HFF-Myc (cell line): ENCODE measurements at regions not wholly inside any gene's neighbourhood (a gene's known extent, or its start where the extent isn't known, plus 50 kb on each side); places are given as distances from the start of the nearest gene placed in this dataset.

Experiments
- DNase-seq: peaks from one replicate; pipeline ENCODE4 v3.0.0-alpha.2; 2011; ENCODE audit warnings: low read depth; ENCODE audit errors: extremely low read depth
- H3K4me3 ChIP-seq: replicated peaks from 2 replicates; pipeline ENCODE4 v1.5.1; 2011; ENCODE audit warnings: low read depth, mild to moderate bottlenecking, control low read depth, low read length
- TF ChIP-seq, protein P1 (sequence below): IDR thresholded peaks from 2 replicates; pipeline ENCODE4 v1.5.1; 2012; ENCODE audit warnings: mild to moderate bottlenecking, low read depth, low read length, control low read depth; ENCODE audit errors: missing control alignments

DNA sequence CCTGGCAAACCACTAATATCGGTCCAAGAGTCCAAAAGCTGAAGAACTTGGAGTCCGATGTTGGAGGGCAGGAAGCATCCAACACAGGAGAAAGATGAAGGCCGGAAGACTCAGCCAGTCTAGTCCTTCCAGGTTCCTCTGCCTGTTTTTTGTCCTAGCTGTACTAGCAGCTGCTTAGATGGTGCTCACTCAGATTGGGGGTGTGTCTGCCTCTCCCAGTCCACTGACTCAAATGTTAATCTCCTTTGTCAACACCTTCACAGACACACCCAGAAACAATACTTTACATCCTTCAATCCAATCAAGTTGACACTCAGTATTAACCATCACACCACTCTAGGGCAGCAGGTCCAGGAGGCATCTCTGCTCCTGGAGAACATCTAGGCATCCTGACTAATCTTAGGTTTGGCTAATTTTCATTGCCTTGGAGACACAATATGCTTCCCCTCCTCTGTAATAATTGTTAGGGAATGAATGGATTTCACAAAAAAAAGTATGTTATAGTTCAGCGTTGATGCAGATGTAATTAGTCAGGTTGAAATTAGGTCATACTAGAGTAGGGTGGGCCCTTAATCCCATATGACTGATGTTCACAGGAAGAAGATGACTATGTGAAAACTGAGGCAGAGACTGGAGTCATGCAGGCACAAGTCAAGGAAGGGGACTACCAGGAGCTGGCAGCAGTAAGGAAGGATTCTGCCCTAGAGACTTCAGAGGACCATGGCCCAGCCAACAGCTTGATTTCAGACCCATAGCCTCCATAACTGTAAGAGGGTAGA, 183.4 kb downstream of the RBM26 start:
- DNase-seq, result no peak
- no peak overlapping the region for H3K4me3 ChIP-seq
- TF ChIP-seq, protein P1, sequence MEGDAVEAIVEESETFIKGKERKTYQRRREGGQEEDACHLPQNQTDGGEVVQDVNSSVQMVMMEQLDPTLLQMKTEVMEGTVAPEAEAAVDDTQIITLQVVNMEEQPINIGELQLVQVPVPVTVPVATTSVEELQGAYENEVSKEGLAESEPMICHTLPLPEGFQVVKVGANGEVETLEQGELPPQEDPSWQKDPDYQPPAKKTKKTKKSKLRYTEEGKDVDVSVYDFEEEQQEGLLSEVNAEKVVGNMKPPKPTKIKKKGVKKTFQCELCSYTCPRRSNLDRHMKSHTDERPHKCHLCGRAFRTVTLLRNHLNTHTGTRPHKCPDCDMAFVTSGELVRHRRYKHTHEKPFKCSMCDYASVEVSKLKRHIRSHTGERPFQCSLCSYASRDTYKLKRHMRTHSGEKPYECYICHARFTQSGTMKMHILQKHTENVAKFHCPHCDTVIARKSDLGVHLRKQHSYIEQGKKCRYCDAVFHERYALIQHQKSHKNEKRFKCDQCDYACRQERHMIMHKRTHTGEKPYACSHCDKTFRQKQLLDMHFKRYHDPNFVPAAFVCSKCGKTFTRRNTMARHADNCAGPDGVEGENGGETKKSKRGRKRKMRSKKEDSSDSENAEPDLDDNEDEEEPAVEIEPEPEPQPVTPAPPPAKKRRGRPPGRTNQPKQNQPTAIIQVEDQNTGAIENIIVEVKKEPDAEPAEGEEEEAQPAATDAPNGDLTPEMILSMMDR, result no peak

DNA sequence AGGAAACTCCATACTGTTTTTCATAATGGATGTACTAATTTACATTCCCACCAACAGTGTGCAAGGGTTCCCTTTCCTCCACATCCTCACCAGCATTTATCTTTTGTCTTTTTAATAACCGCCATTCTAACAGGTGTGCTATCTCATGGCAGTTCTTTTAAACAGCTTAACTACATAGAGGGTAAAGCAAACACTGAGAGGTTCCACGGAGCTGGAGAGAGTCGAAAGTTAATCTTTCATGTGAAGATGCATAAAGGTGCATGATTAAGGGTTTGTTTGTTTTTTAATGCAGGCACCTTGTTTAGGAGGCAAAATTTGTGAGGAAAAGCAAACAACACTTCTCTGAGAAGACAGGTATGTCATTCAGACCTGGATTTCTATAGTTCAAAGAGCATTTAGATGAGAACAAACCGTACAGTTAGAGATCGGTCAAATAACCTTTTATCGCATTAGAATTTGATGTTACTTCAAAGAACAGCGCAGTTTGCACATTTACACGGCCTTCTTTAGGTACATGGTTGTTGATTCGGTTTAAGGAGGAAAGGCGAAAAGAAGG, 193.9 kb downstream of the RBM26 start:
- H3K4me3 ChIP-seq, result no peak overlapping the region
- DNase-seq, result no peak
- TF ChIP-seq, protein P1, result no peak

DNA sequence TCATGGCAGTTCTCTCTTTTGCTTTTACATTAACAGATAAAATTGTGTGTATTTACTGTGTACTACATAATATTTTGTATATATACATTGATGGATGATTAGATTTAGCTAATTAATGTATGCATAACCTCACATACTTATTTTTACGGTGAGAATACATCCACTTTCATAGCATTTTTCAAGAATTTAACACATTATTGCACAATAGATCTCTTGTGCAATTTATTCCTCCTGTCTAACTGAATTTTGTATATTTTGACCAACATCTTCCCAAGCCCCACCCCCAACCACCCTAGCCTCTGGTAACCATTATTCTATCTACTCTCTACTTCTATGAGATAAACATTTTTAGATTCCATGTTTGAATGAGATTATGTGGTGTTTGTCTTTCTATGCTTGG, 194.7 kb downstream of the RBM26 start:
- no peak for DNase-seq
- no peak overlapping the region for H3K4me3 ChIP-seq
- TF ChIP-seq, protein P1, result no peak

DNA sequence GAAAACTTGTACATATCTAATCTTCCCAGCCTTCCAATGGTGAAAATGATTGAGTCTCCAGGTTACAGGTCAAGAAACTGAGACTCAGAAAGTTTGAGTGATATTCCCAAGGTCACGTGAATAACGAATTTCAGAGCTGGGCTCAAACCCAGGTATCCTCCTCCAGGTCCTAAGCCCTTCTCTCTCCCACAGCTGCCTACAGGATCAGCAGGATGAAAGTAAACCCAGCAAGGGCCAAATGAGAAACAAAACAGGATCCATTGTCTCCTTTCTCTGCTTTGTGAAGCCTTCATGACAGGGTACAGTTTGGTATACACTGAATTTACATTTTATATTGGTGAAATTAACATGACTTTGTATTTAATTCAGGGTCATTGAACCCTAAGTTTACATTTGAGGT, 208.1 kb downstream of the RBM26 start:
- no peak for DNase-seq
- TF ChIP-seq, protein P1, result no peak
- H3K4me3 ChIP-seq, result no peak overlapping the region

DNA sequence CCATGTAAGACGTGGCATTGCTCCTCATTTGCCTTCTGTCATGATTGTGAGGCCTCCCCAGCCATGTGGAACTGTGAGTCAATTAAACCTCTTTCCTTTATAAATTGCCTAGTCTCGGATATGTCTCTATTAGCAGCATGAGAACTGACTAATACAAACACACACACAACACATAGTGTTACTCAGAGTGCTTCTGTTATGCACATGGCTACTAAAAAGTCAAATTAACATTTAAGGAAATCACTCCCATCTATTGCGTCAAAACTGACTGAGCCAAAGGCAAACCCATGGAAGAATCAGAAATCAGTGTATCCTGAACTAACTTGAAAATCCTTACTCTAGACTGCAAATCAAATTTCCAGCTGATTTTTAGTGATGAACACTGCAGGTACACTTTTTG, 209.2 kb downstream of the RBM26 start:
- TF ChIP-seq, protein P1, result no peak
- no peak for DNase-seq

DNA sequence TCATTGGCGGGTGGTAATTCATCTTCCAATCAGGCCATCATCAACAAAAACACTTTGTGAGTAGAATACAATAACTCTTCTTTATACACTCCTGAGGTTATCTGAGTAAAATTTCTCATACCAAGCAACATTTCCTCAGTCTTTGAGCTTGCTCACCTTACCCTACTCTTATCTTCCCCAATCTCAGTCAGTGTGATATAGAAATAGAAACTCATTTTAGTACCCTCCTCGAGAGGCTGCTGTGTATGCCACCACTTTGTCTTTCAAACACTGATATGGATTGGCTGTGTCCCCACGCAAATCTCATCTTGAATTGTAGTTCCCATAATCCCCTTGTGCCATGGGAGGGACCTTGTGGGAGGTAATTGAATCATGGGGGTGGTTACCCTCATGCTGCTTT, 209.7 kb downstream of the RBM26 start:
- no peak overlapping the region for H3K4me3 ChIP-seq
- TF ChIP-seq, protein P1, result no peak
- DNase-seq, result no peak

More for the DNA sequence above, 209.2 kb downstream of the RBM26 start:
- H3K4me3 ChIP-seq, result no peak overlapping the region

DNA sequence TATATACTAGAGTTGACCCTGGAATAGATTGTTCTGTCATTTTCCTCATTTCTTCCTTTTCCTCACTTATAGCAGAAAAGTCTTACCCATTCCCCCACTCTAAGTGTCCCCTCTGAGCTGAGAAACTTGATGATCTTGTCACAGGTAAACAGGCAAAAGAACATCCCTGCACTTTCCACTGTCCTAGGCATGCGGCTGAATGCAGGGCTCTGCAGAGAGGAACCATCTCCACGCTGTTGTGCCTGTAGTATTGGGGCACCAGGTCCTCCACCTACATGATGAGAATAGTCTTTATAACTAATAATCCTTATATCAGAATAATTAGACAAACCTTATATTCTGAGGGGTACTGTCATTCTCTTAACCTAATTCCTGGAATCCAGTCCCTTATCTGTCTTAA, 211.3 kb downstream of the RBM26 start:
- TF ChIP-seq, protein P1, result no peak
- DNase-seq, result no peak
- no peak overlapping the region for H3K4me3 ChIP-seq
